Epithelial cell of prostate (primary cell): ENCODE measurements at regions not wholly inside any gene's neighbourhood (a gene's known extent, or its start where the extent isn't known, plus 50 kb on each side); places are given as distances from the start of the nearest gene placed in this dataset.
"Not testable (repeated sequence)": the region's sequence is repeated elsewhere in the genome, so short reads cannot be mapped to it uniquely, and the experiment has no call there.

ENCODE experiments used
- DNase-seq: peaks from one replicate; pipeline ENCODE4 v3.0.0-alpha.2; 2011; ENCODE audit warnings: low read depth, low spot score
- H3K27ac ChIP-seq: fragments of 450-650 bp; 2 replicates; pipeline ENCODE4 v1.5.1; 2017; ENCODE audit warnings: mild to moderate bottlenecking

DNA sequence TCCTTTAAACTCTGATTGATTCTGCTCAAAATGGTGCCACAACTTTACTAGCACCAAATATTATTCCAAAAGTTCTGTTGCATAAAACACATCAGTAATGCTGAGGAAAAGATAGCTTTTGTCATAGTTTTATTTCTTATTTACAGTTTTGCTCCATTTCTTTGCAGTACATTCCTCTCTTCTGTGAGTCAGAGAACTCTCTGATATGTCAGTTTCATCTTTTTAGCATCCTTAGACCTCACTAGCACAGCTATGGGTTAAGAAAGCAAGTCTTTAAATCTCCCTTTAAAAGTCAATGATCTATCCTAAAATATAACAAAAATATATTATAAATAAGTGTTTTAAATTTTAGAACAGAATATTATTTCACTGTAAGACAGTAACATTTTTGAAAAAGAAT is 356.6 kb upstream of the SNX7 start:
- no peak for DNase-seq
- no peak overlapping the region for H3K27ac ChIP-seq

DNA sequence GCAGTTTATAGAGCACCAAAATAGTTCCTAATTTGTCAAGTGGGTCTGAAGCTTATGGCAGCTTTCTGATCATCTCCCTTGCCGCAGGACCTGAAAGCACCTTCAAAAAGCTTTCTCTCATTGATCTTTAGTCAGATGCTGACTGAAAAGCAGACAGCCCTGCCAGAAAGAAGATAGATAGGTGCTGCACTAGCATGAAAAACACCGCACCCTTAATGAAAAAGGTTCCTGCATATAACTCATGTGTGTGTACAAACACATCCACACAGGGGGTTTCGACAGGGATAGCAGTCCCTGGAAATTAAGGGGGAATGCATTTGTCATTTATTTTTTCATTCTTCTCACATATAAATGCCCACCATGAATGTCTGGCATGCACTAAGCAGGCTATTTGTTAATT is 361.7 kb upstream of the SNX7 start:
- no peak overlapping the region for H3K27ac ChIP-seq
- DNase-seq, result no peak

DNA sequence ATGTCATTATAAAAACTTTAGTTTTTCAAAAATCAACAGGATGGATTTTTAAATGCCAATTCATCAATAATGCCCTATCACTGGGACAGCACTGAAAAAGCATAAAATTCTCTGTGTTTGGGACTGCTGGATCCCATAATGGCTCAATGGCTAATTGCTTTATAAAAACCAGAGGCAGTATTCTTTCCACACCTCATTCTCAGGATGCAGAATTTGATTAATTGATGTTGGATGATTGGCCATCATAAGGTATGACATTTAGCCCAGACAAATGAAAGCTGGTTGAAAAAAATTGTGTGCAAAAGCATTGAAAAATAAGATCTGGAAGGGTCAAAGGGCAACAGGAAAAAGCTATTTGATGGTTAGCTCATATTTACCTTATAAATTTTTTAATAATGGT is 362.2 kb upstream of the SNX7 start:
- H3K27ac ChIP-seq, result no peak overlapping the region
- DNase-seq, result no peak

DNA sequence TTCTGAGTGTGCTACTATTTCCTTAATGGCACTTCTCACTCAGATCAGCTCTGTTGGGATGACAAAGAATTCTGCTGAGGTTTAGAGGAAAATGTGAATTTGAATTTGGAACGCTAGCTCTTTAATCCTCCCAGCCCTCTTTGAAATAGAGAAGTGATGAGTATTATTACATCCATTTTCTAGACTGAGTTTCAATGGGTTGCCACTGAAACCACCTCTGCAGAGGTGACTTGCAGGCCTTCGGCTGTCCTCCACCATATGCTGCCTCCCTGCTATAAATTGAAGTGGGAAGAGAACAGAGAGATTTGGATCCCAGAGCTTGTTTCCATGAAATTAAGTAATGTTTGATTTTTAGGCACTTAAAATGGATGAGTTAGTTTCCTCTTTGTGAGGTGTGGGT is 363.2 kb upstream of the SNX7 start:
- no peak overlapping the region for H3K27ac ChIP-seq
- DNase-seq, result no peak

DNA sequence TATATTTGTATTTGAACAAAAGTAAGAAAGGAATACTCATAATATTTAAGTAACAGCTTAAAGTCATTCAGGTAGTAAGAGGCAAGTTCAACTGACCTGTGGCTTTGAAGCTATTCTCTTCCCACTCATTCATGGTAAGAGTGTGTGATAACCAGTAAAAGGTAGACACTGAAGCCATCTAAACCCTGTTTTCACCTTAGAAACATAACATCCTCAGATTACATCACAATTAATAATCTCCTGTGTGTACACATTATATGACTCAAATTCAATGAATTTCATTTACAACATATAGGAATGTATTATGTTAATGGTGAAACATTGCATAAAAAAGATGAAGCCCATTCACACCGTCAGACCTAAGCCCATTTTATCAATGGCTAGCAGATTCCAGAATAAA is 364.8 kb upstream of the SNX7 start:
- DNase-seq, result no peak
- no peak overlapping the region for H3K27ac ChIP-seq

DNA sequence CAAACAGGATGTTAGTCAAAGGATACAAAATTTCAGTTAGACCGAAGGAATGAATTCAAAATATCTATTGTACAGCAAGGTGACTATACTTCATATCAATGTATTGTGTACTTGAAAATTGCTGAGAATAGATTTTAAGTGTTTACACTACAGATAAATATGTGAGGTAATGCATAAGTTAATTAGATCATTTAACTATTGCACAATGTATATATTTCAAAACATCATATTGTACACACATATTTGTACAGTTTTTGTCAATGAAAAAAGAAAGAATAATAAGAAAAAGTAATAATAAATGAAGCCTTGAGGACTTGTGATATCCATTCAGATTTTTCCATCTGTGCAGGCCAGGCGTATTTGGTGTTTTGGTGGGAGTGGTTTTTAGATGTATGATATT is 367.4 kb upstream of the SNX7 start:
- no peak for DNase-seq
- peak overlapping the region; percentile 63 for H3K27ac ChIP-seq

DNA sequence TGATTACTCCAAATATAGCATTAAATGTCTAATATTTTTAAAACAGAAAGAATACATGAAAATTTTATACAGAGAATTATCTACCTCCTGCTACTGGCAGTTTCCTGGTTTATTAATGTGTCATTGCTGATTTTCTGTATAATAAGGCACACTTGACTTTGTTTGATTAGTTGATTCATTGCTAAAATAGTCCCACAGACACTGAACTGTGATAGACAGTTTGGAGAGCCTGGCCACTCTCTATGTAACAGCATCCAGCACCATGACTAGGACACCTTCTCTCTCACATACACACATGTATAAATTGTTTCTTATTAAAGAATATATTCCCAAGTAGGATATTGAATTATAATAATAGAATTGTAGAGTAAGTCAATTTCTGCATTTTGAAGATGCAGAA is 368.5 kb upstream of the SNX7 start:
- peak overlapping the region; percentile 63 for H3K27ac ChIP-seq
- peak; percentile 49 for DNase-seq

DNA sequence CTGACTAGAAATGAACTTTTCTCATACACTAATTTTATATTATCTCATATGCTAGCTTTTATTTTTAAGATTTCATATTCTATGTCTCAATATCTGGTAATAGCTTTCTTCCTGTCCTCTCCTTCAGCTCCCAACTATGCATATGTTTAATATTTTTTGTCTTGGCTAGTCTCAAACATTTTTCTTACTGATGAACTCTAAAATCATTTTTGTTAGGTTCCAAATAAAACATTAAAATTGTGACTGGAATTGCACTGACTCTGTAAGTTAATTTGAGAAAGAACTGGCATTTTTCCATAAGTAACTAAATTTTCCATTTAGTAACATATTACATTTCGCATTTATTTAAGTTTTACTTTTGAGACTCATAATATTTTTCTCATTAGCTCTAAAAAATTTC is 368.5 kb upstream of the DPYD start:
- no peak for DNase-seq
- H3K27ac ChIP-seq, result no peak overlapping the region

DNA sequence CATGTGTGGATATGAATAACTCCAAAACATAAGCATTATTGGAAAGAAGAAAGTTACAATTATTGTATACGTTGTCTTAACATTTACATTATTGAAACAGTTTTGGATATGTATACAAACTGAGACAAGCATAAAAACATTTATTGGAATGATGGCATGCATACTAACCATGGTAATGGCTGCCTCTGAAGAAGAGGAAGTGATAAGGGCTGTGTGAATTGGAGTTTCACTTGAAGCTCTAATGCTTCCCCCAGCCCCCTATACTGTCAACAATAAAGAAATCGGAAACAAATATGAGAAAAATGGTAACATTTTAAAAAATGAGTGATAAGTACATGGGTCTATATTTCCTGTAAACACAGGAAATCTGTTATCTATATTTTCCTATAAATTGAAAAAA is 367.7 kb upstream of the DPYD start:
- no peak for DNase-seq

DNA sequence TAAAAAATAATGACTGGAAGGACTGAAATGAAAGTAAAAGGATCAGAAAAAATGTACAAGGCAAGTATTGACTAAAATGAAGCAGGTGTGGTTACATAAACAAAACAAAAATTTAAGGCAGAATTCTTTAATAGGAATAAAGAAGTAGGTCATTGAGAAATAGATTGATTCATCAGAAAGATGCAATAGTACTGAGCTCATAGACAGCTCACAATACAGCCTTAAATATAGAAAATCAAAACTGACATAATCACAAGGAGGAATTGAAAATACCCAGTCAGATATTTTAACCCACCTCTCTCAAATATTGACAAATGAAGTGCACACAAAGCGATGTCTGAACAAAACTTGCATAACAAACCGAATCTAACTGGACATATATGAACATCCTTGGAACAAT is 366.8 kb upstream of the DPYD start:
- no peak for DNase-seq
- H3K27ac ChIP-seq, result peak overlapping the region; percentile 16

More for the DNA sequence above, 367.7 kb upstream of the DPYD start:
- H3K27ac ChIP-seq, result no peak overlapping the region

DNA sequence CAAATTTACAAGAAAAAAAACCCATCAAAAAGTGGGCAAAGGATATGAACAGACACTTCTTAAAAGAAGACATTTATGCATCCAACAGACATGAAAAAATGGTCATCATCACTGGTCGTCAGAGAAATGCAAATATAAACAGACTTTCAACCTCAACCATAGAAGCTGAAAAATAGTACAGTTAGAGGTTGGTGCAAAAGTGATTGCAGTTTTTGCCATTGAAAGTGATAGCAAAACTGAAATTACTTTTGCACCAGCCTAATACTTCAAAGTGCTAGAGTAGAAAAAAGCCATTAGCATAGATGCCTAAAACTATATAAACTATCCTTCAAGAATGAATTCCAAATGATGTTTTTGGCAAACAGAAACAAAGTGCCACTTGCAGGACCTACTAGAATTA is 365.8 kb upstream of the DPYD start:
- no peak overlapping the region for H3K27ac ChIP-seq
- no peak for DNase-seq

DNA sequence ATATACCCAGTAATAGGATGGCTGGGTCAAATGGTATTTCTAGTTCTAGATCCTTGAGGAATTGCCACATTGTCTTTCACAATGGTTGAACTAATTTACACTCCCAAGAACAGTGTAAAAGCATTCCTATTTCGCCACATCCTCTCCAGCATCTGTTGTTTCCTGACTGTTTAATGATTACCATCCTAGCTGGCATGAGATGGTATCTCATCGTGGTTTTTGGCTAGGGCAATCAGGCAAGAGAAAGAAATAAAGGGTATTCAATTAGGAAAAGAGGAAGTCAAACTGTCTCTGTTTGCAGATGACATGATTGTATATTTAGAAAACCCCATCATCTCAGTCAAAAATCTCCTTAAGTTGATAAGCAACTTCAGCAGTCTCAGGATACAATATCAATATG is 364.5 kb upstream of the DPYD start:
- H3K27ac ChIP-seq, result peak overlapping the region; percentile 9
- not testable (repeated sequence) for DNase-seq

DNA sequence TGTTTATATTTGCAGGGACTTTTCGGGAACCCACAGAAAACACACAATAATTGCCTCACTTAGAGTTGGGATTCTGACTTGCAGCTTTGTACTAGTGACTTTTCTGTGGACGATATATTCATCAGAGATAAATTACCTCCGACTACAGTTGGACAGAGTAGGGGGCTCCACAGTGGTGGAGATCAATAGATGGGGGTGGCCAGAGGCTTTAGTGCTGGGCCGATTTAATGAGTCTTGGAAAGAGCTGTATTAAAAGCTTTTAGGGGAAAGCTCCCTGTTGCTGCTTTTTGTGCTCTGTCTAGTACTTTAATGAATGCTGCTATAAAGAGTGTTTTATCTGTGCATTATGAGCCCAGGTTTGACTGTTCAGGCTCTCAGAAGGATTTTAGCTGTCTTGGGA is 359.2 kb upstream of the DPYD start:
- H3K27ac ChIP-seq, result no peak overlapping the region
- DNase-seq, result no peak

DNA sequence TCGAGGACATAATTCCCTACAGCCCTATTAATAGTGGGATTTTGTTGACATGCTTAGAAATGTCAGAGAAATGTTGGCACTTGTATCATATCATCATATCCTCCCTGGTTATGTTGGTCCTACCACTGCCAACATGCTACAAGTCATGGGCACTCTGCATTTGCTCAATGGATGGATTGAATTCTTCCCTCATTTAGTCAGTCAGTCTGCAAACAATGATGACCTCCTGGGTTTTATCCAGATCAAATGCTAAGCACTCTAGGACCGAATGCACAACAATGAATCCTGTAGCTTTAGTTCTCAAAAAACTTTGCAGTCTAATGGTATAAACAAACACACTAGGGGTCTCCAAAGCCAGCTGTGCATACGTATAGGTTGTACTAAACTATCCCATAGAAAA is 357.2 kb upstream of the DPYD start:
- no peak for DNase-seq
- peak overlapping the region; percentile 54 for H3K27ac ChIP-seq

DNA sequence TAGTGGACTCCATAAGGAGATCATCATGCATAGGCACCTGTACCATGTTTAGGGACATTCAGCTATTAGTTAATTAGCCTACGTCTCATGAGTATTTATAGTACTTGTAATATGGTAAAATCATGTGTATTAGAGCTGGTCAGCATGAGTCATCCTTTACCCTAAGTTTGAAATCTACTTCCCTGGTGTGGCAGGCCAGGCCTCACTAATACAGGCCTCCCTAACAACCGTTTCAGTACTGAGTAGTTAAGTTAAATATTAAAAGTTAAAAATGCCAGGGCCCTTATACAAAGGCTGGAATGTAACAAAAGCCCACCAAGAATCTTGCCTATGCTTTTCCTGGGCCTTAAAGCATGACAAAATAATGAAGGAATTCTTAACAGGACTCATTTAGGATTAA is 356.3 kb upstream of the DPYD start:
- DNase-seq, result no peak
- H3K27ac ChIP-seq, result peak overlapping the region; percentile 54

DNA sequence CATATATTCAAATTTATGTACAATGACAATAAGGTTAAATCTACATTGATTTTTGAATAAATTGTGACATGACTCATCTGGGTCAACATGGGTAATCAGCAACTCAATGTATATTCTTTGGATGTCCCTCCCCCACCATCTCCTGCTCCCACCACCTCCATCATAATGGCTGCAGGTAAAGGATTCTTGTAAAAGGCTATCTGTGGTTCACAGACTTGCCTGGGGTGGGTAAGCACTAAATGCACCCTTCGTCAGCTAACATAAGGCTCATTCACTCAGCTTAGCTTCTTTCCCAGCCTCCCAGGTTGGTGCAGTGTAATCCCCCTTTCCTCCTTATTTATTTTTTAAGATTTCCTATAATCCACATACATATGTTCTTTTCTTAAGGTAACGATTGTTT is 355.7 kb upstream of the DPYD start:
- DNase-seq, result no peak
- H3K27ac ChIP-seq, result no peak overlapping the region

DNA sequence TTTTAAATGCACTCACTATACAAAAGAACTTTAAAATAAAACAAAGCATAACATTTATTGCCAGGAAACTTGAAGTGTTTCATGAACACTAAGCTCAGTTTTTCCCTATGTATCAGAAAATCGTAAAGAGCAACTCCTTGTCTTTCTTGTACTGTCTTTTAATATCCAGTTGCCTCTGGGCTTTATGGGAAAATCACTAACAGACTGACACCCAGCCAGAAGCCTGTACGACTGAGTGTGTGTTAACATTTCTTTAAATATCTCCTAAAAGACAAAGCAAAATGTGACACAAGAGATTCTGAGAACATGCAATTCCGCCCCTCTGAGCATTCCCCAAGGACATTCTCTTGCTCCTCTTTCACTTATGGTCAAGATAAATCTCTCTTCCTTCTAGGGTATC is 347.5 kb upstream of the DPYD start:
- no peak for DNase-seq
- no peak overlapping the region for H3K27ac ChIP-seq

DNA sequence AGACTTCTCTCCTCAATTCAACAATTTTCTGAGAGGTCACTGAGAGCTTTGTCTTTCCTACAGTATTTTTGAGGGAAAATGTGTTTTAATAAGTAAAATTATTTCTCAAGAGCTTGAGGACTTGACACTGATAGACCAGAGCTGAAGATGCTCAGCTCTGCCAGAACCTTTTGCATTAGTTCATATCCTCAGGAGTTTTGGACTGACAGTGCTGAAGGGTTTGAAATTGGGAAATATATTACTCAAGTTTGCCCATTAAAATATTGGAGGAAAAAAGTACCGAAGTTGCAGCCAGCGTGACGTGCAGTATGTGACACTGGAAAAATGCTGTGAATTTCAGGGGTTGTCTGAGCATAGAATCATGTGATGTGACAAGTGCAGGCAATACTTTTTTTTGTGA is 346.6 kb upstream of the DPYD start:
- DNase-seq, result no peak

DNA sequence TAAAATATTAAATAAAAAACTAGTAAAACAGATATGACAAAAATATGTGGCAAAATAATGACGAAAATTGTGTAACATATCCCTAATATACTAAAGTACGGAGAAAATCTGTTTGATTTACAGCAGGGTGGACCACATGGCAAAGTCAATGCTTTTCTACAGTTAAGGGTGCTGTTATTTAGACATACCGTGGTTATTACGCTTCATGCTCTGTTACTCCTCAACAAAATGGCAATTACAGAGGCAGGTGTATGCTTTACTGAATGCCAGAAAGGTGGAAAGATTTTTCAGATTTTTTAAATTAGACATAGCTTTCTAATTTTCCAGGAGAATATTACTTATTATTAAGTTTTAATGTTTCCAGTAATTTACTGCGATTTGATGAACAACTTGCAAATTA is 343.9 kb upstream of the DPYD start:
- no peak for DNase-seq
- H3K27ac ChIP-seq, result no peak overlapping the region

More for the DNA sequence above, 346.6 kb upstream of the DPYD start:
- H3K27ac ChIP-seq, result no peak overlapping the region

DNA sequence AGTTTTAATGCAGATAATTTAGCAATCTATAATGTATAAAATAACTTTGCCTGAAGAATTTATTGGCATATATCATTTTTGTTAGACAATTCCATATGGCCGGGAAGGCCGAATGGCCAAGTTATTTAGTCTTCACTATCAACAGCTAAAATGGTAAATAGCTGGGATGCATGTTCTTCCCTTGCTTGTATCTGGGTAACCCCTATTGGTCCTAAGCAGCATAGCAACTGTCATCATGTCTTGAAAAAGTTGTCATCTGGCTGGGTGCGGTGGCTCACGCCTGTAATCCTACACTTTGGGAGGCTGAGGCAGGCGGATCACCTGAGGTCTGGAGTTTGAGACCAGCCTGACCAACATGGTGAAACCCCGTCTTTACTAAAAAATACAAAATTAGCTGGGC is 340.0 kb upstream of the DPYD start:
- no peak overlapping the region for H3K27ac ChIP-seq
- DNase-seq, result no peak

DNA sequence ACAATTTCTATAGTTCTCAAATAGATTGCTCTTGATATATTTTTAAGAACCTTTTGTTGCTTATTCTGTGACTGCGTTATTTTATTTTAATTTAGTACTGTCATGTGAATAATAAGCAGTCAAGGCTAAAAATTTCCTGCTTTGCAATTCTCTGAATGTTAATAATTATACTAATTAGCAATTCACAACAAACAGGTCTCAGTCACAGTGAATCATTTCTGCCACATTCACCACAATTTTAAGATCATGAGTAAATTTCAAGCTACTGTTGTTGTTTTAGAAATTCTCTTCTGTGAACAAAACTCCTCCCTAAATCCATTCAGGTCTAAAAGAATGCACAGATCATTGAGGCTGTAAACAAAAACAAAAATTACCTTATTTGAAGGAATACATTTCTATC is 339.6 kb upstream of the DPYD start:
- DNase-seq, result no peak
- H3K27ac ChIP-seq, result no peak overlapping the region

DNA sequence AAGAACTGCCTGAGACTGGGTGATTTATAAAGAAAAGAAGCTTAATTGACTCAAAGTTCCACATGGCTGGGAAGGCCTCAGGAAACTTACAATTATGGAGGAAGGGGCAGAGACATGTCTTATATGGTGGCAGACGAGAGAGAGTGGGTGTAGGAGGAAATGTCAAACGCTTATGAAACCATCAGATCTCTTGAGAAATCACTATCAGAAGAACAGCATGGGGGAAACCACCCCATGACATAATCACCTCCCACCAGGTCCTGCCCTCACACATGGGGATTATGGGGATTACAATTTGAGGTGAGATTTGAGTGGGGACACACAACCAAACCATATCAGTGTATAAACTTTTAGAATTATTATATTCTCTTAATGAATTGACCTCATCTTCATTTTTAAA is 335.9 kb upstream of the DPYD start:
- no peak overlapping the region for H3K27ac ChIP-seq
- DNase-seq, result no peak

DNA sequence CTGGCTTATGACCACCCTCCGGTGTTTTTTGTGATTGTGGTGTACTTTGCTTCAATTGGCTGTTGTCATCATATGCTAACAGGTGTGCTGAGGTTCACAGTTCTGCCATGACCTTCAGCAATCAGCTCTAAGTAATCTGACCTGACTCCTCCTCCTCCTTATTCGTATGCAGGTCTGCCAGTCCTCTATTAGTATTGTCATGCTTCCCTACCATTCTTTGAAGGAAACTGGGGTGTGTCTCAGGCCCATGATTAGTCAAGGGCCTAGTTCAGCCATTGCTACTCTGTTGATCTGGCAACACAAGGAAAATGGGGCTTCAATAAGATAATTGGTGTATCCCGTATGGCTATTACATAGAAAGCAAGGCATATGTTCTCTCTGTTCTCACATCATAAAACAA is 332.3 kb upstream of the DPYD start:
- no peak overlapping the region for H3K27ac ChIP-seq
- no peak for DNase-seq
